GM12864 (cell line): ENCODE measurements at regions not wholly inside any gene's neighbourhood (a gene's known extent, or its start where the extent isn't known, plus 50 kb on each side); places are given as distances from the start of the nearest gene placed in this dataset.

Experiments
- DNase-seq: peaks from one replicate; pipeline ENCODE4 v3.0.0-alpha.2; 2011; ENCODE audit warnings: low read depth
- H3K4me3 ChIP-seq: 2 replicates; pipeline ENCODE4 v1.5.1; 2011; ENCODE audit warnings: mild to moderate bottlenecking, low read depth, low read length, control low read depth
- CTCF ChIP-seq: IDR thresholded peaks from 2 replicates; pipeline ENCODE4 v1.5.1; 2011; ENCODE audit warnings: low read depth, mild to moderate bottlenecking, moderate library complexity, low read length, control low read depth, inconsistent platforms; ENCODE audit errors: missing control alignments

- no peak overlapping the region for H3K4me3 ChIP-seq
- no peak for TF ChIP-seq CTCF
- DNase-seq: no peak
Measured at GRCh38 chr12:105841840-105842239, 296.9 kb downstream of the NUAK1 start.

- DNase-seq: no peak
- TF ChIP-seq CTCF: no peak
Measured at GRCh38 chr12:105843561-105843960, 295.2 kb downstream of the NUAK1 start.

GRCh38 chr12:105843986-105844760, 294.6 kb downstream of the NUAK1 start:
- no peak for TF ChIP-seq CTCF
- DNase-seq: no peak
- H3K4me3 ChIP-seq: no peak overlapping the region

More at GRCh38 chr12:105843561-105843960, 295.2 kb downstream of the NUAK1 start:
- no peak overlapping the region for H3K4me3 ChIP-seq

GRCh38 chr12:105846331-105846730, 292.4 kb downstream of the NUAK1 start:
- no peak overlapping the region for H3K4me3 ChIP-seq
- no peak for DNase-seq
- no peak for TF ChIP-seq CTCF

GRCh38 chr12:105847068-105847467, 291.7 kb downstream of the NUAK1 start:
- H3K4me3 ChIP-seq: no peak overlapping the region
- DNase-seq: no peak

GRCh38 chr12:105848286-105848685, 290.5 kb downstream of the NUAK1 start:
- DNase-seq: no peak
- no peak for TF ChIP-seq CTCF
- no peak overlapping the region for H3K4me3 ChIP-seq

More at GRCh38 chr12:105847068-105847467, 291.7 kb downstream of the NUAK1 start:
- TF ChIP-seq CTCF: no peak
